ENCODE measurements at regions not wholly inside any gene's neighbourhood (a gene's known extent, or its start where the extent isn't known, plus 50 kb on each side); places are given as distances from the start of the nearest gene placed in this dataset.

GRCh38 chr2:196487417-196487816, 152.1 kb upstream of the CCDC150 start:
- Histone ChIP-seq H3K4me3 (ENCODE audit: low read depth, low read length) (no peak overlapping the region), H3K36me3 (ENCODE audit: control insufficient read depth, insufficient read depth, low read length) (no peaks in the 10 kb centered on the region), H3K27me3 (ENCODE audit: control insufficient read depth, insufficient read depth, low read length) (no peaks in the 10 kb centered on the region), H3K27ac (no peak overlapping the region), H3K4me2 (ENCODE audit: low read length) (no peak overlapping the region), H3K9me3 (ENCODE audit: control insufficient read depth, low read length) (no peaks in the 10 kb centered on the region), H3K9ac (no peak overlapping the region), H2AFZ (peak overlapping the region; percentile 16), H3K79me2 (no peaks in the 10 kb centered on the region), H3K4me1 (peaks cover 5% of the 10 kb centered on the region)
- no peak for TF ChIP-seq CTCF (IDR thresholded peaks at IDR 0.05)

- Histone ChIP-seq H3K4me3 (ENCODE audit: low read depth, low read length) (no peak overlapping the region), H2AFZ (no peak overlapping the region), H3K9me3 (ENCODE audit: control insufficient read depth, low read length) (no peaks in the 10 kb centered on the region), H3K36me3 (ENCODE audit: control insufficient read depth, insufficient read depth, low read length) (no peaks in the 10 kb centered on the region), H3K4me2 (ENCODE audit: low read length) (no peak overlapping the region), H3K9ac (no peak overlapping the region), H3K27me3 (ENCODE audit: control insufficient read depth, insufficient read depth, low read length) (no peaks in the 10 kb centered on the region), H3K27ac (no peak overlapping the region), H3K4me1 (peaks cover 5% of the 10 kb centered on the region), H3K79me2 (no peaks in the 10 kb centered on the region)
- no peak for TF ChIP-seq CTCF (IDR thresholded peaks at IDR 0.05)
Observed at GRCh38 chr2:196489371-196489770, 150.1 kb upstream of the CCDC150 start.

- TF ChIP-seq CTCF (IDR thresholded peaks at IDR 0.05), result no peak
- H3K27ac ChIP-seq, result no peak overlapping the region
- H3K9ac ChIP-seq, result no peak overlapping the region
- H3K36me3 ChIP-seq (ENCODE audit: control insufficient read depth, insufficient read depth, low read length), result no peaks in the 10 kb centered on the region
- H3K9me3 ChIP-seq (ENCODE audit: control insufficient read depth, low read length), result no peaks in the 10 kb centered on the region
- no peaks in the 10 kb centered on the region for H3K4me1 ChIP-seq
- H3K79me2 ChIP-seq, result no peaks in the 10 kb centered on the region
- H3K27me3 ChIP-seq (ENCODE audit: control insufficient read depth, insufficient read depth, low read length), result no peaks in the 10 kb centered on the region
- H2AFZ ChIP-seq, result no peak overlapping the region
- H3K4me2 ChIP-seq (ENCODE audit: low read length), result no peak overlapping the region
- no peak overlapping the region for H3K4me3 ChIP-seq (ENCODE audit: low read depth, low read length)
Observed at GRCh38 chr2:196492946-196493345, 146.6 kb upstream of the CCDC150 start.

- Histone ChIP-seq H2AFZ (no peak overlapping the region), H3K4me3 (ENCODE audit: low read depth, low read length) (no peak overlapping the region), H3K27me3 (ENCODE audit: control insufficient read depth, insufficient read depth, low read length) (no peaks in the 10 kb centered on the region), H3K4me2 (ENCODE audit: low read length) (no peak overlapping the region), H3K79me2 (no peaks in the 10 kb centered on the region), H3K4me1 (no peaks in the 10 kb centered on the region), H3K9me3 (ENCODE audit: control insufficient read depth, low read length) (no peaks in the 10 kb centered on the region), H3K27ac (no peak overlapping the region), H3K9ac (no peak overlapping the region), H3K36me3 (ENCODE audit: control insufficient read depth, insufficient read depth, low read length) (no peaks in the 10 kb centered on the region)
- TF ChIP-seq CTCF (IDR thresholded peaks at IDR 0.05), result no peak
Observed at GRCh38 chr2:196498962-196499361, 140.6 kb upstream of the CCDC150 start.

- no peaks in the 10 kb centered on the region for H3K9me3 ChIP-seq (ENCODE audit: control insufficient read depth, low read length)
Observed at GRCh38 chr2:196499686-196500085, 139.8 kb upstream of the CCDC150 start.

More at GRCh38 chr2:196499686-196500085, 139.8 kb upstream of the CCDC150 start:
- Histone ChIP-seq H3K79me2 (no peaks in the 10 kb centered on the region), H3K27me3 (ENCODE audit: control insufficient read depth, insufficient read depth, low read length) (no peaks in the 10 kb centered on the region), H3K9ac (no peak overlapping the region), H3K4me2 (ENCODE audit: low read length) (no peak overlapping the region), H3K4me1 (no peaks in the 10 kb centered on the region), H2AFZ (no peak overlapping the region), H3K36me3 (ENCODE audit: control insufficient read depth, insufficient read depth, low read length) (no peaks in the 10 kb centered on the region), H3K27ac (no peak overlapping the region), H3K4me3 (ENCODE audit: low read depth, low read length) (no peak overlapping the region)
- no peak for TF ChIP-seq CTCF (IDR thresholded peaks at IDR 0.05)
